WI38 (cell line): ENCODE measurements at regions not wholly inside any gene's neighbourhood (a gene's known extent, or its start where the extent isn't known, plus 50 kb on each side); places are given as distances from the start of the nearest gene placed in this dataset.
"Not testable (repeated sequence)": the region's sequence is repeated elsewhere in the genome, so short reads cannot be mapped to it uniquely, and the experiment has no call there.

ENCODE experiments used
- H3K4me3 ChIP-seq: 2 replicates; pipeline ENCODE4 v1.5.1; 2011; ENCODE audit warnings: low read depth, mild to moderate bottlenecking, control low read depth, low read length
- TF ChIP-seq, protein P1 (sequence below): IDR thresholded peaks from 2 replicates; pipeline ENCODE4 v1.5.1; 2012; ENCODE audit warnings: low read depth, mild to moderate bottlenecking, control low read depth, low read length

DNA sequence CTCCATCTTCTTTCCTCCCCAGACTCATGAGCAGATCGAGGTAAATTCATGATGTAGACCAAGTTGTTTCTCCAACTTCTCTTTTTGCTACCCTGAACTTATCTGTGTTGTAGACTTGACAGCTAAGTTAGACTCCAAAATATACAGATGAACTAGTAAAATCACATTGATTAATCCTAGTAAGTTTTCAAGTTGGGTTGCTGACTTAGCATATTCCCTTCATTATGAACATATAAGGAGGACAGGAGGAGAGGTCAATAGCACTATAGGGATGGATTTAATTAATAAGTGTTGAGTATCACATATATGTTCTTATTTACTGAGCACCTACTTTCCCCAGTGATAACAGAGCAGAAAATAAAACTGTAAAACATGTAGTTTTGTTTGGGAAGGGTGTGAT, 227.3 kb downstream of the TINAG start:
- H3K4me3 ChIP-seq = no peak overlapping the region
- TF ChIP-seq, protein P1, sequence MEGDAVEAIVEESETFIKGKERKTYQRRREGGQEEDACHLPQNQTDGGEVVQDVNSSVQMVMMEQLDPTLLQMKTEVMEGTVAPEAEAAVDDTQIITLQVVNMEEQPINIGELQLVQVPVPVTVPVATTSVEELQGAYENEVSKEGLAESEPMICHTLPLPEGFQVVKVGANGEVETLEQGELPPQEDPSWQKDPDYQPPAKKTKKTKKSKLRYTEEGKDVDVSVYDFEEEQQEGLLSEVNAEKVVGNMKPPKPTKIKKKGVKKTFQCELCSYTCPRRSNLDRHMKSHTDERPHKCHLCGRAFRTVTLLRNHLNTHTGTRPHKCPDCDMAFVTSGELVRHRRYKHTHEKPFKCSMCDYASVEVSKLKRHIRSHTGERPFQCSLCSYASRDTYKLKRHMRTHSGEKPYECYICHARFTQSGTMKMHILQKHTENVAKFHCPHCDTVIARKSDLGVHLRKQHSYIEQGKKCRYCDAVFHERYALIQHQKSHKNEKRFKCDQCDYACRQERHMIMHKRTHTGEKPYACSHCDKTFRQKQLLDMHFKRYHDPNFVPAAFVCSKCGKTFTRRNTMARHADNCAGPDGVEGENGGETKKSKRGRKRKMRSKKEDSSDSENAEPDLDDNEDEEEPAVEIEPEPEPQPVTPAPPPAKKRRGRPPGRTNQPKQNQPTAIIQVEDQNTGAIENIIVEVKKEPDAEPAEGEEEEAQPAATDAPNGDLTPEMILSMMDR = no peak

GRCh38 chr6:54541541-54541940, 233.3 kb downstream of the TINAG start:
- TF ChIP-seq, protein P1 = no peak
- H3K4me3 ChIP-seq = no peak overlapping the region

DNA sequence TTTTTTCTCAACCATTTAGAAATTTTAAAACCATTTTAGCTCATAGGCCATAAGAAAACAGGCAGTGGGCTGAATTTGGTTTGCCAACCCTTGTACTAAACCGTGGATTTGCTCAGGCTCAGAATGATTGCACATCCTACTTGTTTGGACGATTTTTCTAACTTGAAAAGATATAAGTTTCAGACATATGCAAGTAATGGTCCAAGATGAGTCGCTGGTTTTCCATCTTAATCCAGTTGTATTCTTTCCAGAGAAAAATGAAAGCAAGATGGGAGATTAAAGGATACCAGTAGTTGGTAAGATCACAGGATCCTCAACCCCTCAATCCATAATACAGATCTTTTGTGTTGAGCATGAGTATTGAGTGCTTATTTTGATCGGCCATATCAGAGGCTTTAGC, 250.9 kb downstream of the TINAG start:
- TF ChIP-seq, protein P1 = no peak
- H3K4me3 ChIP-seq = no peak overlapping the region

DNA sequence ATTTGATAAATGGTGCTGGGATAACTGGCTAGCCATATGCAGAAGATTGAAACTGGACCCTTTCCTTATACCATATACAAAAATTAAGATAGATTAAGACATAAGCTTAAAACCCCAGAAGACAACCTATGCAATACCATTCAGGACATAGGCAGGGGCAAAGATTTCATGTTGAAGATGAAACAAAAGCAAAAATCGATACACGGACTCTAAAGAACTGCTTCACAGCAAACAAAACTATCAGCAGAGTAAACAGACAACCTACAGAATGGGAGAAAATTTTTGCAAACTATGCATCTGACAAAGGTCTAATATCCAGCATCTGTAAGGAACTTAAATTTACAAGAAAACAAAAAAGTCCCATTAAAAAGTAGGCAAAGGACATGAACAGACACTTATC, 255.9 kb downstream of the TINAG start:
- not testable (repeated sequence) for H3K4me3 ChIP-seq

GRCh38 chr6:54574671-54575070, 266.4 kb downstream of the TINAG start:
- H3K4me3 ChIP-seq = no peak overlapping the region
- TF ChIP-seq, protein P1 = no peak

DNA sequence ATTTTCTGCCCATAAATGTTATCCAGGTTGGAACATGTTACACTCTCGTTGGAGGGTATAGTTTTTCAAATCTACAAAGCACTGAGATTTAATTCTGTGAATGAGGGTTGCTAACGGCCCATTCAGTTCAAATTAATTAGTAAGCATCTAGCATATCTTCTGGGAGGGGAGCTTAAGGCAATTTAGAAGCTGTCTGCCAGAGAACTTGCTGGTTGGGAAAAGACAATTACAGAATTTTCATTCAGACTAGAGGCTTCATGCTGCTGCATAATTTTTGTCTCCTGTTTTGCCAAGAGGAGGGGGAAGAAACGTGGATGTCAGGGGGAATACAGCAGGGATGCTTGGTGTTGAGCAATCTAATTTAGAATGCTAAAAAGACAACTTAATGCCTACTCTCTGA, 268.3 kb upstream of the FAM83B start:
- TF ChIP-seq, protein P1 = no peak
- H3K4me3 ChIP-seq = no peak overlapping the region

- no peak overlapping the region for H3K4me3 ChIP-seq
- TF ChIP-seq, protein P1 = no peak
Measured at GRCh38 chr6:54579011-54579410, 267.6 kb upstream of the FAM83B start.

GRCh38 chr6:54586251-54586650, 260.3 kb upstream of the FAM83B start:
- no peak overlapping the region for H3K4me3 ChIP-seq
- TF ChIP-seq, protein P1 = no peak
